H9 (cell line): ENCODE measurements at regions not wholly inside any gene's neighbourhood (a gene's known extent, or its start where the extent isn't known, plus 50 kb on each side); places are given as distances from the start of the nearest gene placed in this dataset.

ENCODE experiments used
- DNase-seq: peaks from one replicate; pipeline ENCODE4 v3.0.0-alpha.2; 2017
- H2AFZ ChIP-seq: one replicate; pipeline ENCODE4 v1.6.1; 2013; ENCODE audit warnings: mild to moderate bottlenecking, low read length, control low read depth, moderate library complexity
- H2AK5ac ChIP-seq: 2 replicates; pipeline ENCODE4 v1.6.1; 2013; ENCODE audit warnings: low read length, control low read depth, mixed read lengths; ENCODE audit not compliant: insufficient read length
- H2BK120ac ChIP-seq: one replicate; pipeline ENCODE4 v1.6.1; 2013; ENCODE audit warnings: low read depth, mild to moderate bottlenecking, low read length, control low read depth, inconsistent platforms; ENCODE audit not compliant: poor library complexity, severe bottlenecking
- H2BK12ac ChIP-seq: 2 replicates; pipeline ENCODE4 v1.6.1; 2013; ENCODE audit warnings: low read length, control low read depth, mixed read lengths, low read depth; ENCODE audit not compliant: insufficient read length
- H2BK15ac ChIP-seq: 2 replicates; pipeline ENCODE4 v1.6.1; 2013; ENCODE audit warnings: low read depth, low read length, control low read depth
- H2BK20ac ChIP-seq: one replicate; pipeline ENCODE4 v1.6.1; 2013; ENCODE audit warnings: low read depth, mild to moderate bottlenecking, low read length, control low read depth, inconsistent platforms; ENCODE audit not compliant: poor library complexity, severe bottlenecking
- H2BK5ac ChIP-seq: 2 replicates; pipeline ENCODE4 v1.6.1; 2013; ENCODE audit warnings: low read length, control low read depth, mixed read lengths; ENCODE audit not compliant: insufficient read length
- H3K14ac ChIP-seq: 2 replicates; pipeline ENCODE4 v1.6.1; 2013; ENCODE audit warnings: low read length, control low read depth; ENCODE audit not compliant: insufficient read depth
- H3K18ac ChIP-seq: 2 replicates; pipeline ENCODE4 v1.6.1; 2013; ENCODE audit warnings: low read depth, mild to moderate bottlenecking, mixed read lengths, low read length, control low read depth; ENCODE audit not compliant: insufficient read length
- H3K23ac ChIP-seq: 2 replicates; pipeline ENCODE4 v1.6.1; 2013; ENCODE audit warnings: low read length, control low read depth, mixed read lengths, low read depth; ENCODE audit not compliant: insufficient read length
- H3K23me2 ChIP-seq: 2 replicates; pipeline ENCODE4 v1.6.1; 2013; ENCODE audit warnings: low read depth, mild to moderate bottlenecking, mixed read lengths, low read length, control low read depth; ENCODE audit not compliant: insufficient read length, poor library complexity, severe bottlenecking
- H3K27ac ChIP-seq: 2 replicates; pipeline ENCODE4 v1.5.1; 2013; ENCODE audit warnings: low read length, control low read depth, mixed read lengths, low read depth; ENCODE audit not compliant: insufficient read length
- H3K27me3 ChIP-seq: 2 replicates; pipeline ENCODE4 v1.6.1; 2013; ENCODE audit warnings: low read length, control low read depth, inconsistent platforms; ENCODE audit not compliant: insufficient read depth
- H3K4ac ChIP-seq: 2 replicates; pipeline ENCODE4 v1.6.1; 2013; ENCODE audit warnings: low read depth, mild to moderate bottlenecking, control low read depth, inconsistent platforms, low read length, moderate library complexity
- H3K4me1 ChIP-seq: 2 replicates; pipeline ENCODE4 v1.6.1; 2013; ENCODE audit warnings: low read length, control low read depth, inconsistent platforms; ENCODE audit not compliant: insufficient read depth
- H3K4me2 ChIP-seq: 2 replicates; pipeline ENCODE4 v1.6.1; 2013; ENCODE audit warnings: low read length, control low read depth, mixed read lengths; ENCODE audit not compliant: insufficient read length, insufficient read depth
- H3K56ac ChIP-seq: 2 replicates; pipeline ENCODE4 v1.6.1; 2013; ENCODE audit warnings: low read depth, mild to moderate bottlenecking, mixed read lengths, low read length, control low read depth; ENCODE audit not compliant: insufficient read length
- H3K79me1 ChIP-seq: 2 replicates; pipeline ENCODE4 v1.6.1; 2013; ENCODE audit warnings: low read depth, mild to moderate bottlenecking, moderate library complexity, low read length, control low read depth, inconsistent platforms; ENCODE audit not compliant: insufficient read depth, poor library complexity, severe bottlenecking
- H3K79me2 ChIP-seq: 2 replicates; pipeline ENCODE4 v1.6.1; 2013; ENCODE audit warnings: low read length, control low read depth, inconsistent platforms; ENCODE audit not compliant: insufficient read depth
- H3K9ac ChIP-seq: 2 replicates; pipeline ENCODE4 v1.6.1; 2013; ENCODE audit warnings: low read length, control low read depth, mixed read lengths; ENCODE audit not compliant: insufficient read length; ENCODE audit errors: extremely low read depth
- H3K9me3 ChIP-seq: one replicate; pipeline ENCODE4 v1.6.1; 2013; ENCODE audit warnings: low read depth, low read length, inconsistent platforms; ENCODE audit not compliant: control insufficient read depth
- H3T11ph ChIP-seq: one replicate; pipeline ENCODE4 v1.6.1; 2013; ENCODE audit warnings: mild to moderate bottlenecking, low read length, control low read depth, inconsistent platforms
- H4K20me1 ChIP-seq: one replicate; pipeline ENCODE4 v1.6.1; 2013; ENCODE audit not compliant: control insufficient read depth, insufficient read length, insufficient read depth
- H4K5ac ChIP-seq: 2 replicates; pipeline ENCODE4 v1.6.1; 2013; ENCODE audit warnings: low read depth, mild to moderate bottlenecking, mixed read lengths, low read length, control low read depth; ENCODE audit not compliant: insufficient read length
- H4K8ac ChIP-seq: replicated peaks from 2 replicates; pipeline ENCODE4 v1.6.1; 2013; ENCODE audit warnings: low read length, control low read depth, mixed read lengths, low read depth; ENCODE audit not compliant: insufficient read length
- H4K91ac ChIP-seq: 2 replicates; pipeline ENCODE4 v1.6.1; 2013; ENCODE audit warnings: low read depth, mild to moderate bottlenecking, moderate library complexity, mixed read lengths, low read length, control low read depth; ENCODE audit not compliant: insufficient read length
- H3K27ac Mint-ChIP-seq, 3 experiments: 2 replicates in 2 of 3; 3 replicates in 1 of 3; pipeline ENCODE4 v1.8.0; 2020 to 2021; ENCODE audit warnings: mixed read lengths in 3 of 3, mild to moderate bottlenecking in 1 of 3, moderate library complexity in 1 of 3
- H3K27me3 Mint-ChIP-seq: 2 replicates; pipeline ENCODE4 v1.8.0; 2021; ENCODE audit warnings: low read depth, mild to moderate bottlenecking, moderate library complexity, mixed read lengths
- H3K36me3 Mint-ChIP-seq, 3 experiments: 2 replicates in 2 of 3; 3 replicates in 1 of 3; pipeline ENCODE4 v1.8.0; 2020 to 2021; ENCODE audit warnings: low read depth in 3 of 3, mixed read lengths in 3 of 3; ENCODE audit not compliant: insufficient read depth in 1 of 3
- H3K4me1 Mint-ChIP-seq, 2 experiments: 2 replicates each; pipeline ENCODE4 v1.8.0; 2020; ENCODE audit warnings: mixed read lengths in 2 of 2
- H3K4me3 Mint-ChIP-seq, 2 experiments: 2 replicates in 1 of 2; 3 replicates in 1 of 2; pipeline ENCODE4 v1.8.0; 2020 to 2021; ENCODE audit warnings: mild to moderate bottlenecking in 2 of 2, mixed read lengths in 2 of 2, moderate library complexity in 1 of 2
- H3K9me3 Mint-ChIP-seq, 2 experiments: 2 replicates in 1 of 2; 3 replicates in 1 of 2; pipeline ENCODE4 v1.8.0; 2020; ENCODE audit warnings: mild to moderate bottlenecking in 2 of 2, mixed read lengths in 2 of 2, moderate library complexity in 1 of 2
- CTCF ChIP-seq: fragments of 200-600 bp; sonication (generic); conservative IDR thresholded peaks from 3 replicates; pipeline ENCODE4 v1.8.0; 2021; ENCODE audit warnings: antibody characterized with exemption, mild to moderate bottlenecking
- WGBS: extraction: QIAGEN DNeasy Blood & Tissue Kit; methylation state at CpG from one replicate; pipeline ENCODE4 v1.1.7; 2013; ENCODE audit warnings: missing lambda C conversion rate, low lambda C conversion rate, mixed read lengths; ENCODE audit not compliant: insufficient read length; ENCODE audit errors: extremely low coverage; 5-methylcytosine and 5-hydroxymethylcytosine counted together

GRCh38 chr20:19966840-19967239 lies 50.3 kb upstream of the NAA20 start:
- no peak for DNase-seq
- Histone ChIP-seq H3K9ac (no peak overlapping the region), H4K20me1 (peaks cover 4% of the 10 kb centered on the region), H4K8ac (no peak overlapping the region), H3K18ac (no peak overlapping the region), H3K4ac (no peak overlapping the region), H2BK12ac (no peak overlapping the region), H3K4me1 (no peaks in the 10 kb centered on the region), H3K79me1 (no peaks in the 10 kb centered on the region), H4K5ac (no peak overlapping the region), H2AK5ac (no peak overlapping the region), H3K23ac (no peak overlapping the region), H3T11ph (no peak overlapping the region), H3K4me2 (no peak overlapping the region), H2AFZ (no peak overlapping the region), H3K23me2 (no peaks in the 10 kb centered on the region), H2BK15ac (no peak overlapping the region), H3K14ac (no peak overlapping the region; the same call in 1 of the 2 replicates), H2BK5ac (no peak overlapping the region), H3K9me3 (no peaks in the 10 kb centered on the region), H3K27me3 (no peaks in the 10 kb centered on the region), H3K27ac (no peak overlapping the region), H2BK120ac (no peak overlapping the region), H4K91ac (no peak overlapping the region), H3K56ac (no peak overlapping the region), H2BK20ac (no peak overlapping the region), H3K79me2 (no peaks in the 10 kb centered on the region)
- WGBS: no CpG with 5 or more reads among the region's 1 CpG
- Mint-ChIP-seq H3K36me3 (no peaks in the 10 kb centered on the region), H3K4me3 (no peak overlapping the region), H3K4me1 (peaks cover 3 to 9% of the 10 kb centered on the region in 2 experiments; a peak in 2 of 4 replicates), H3K9me3 (no peaks in the 10 kb centered on the region), H3K27me3 (no peaks in the 10 kb centered on the region; the same call in 1 of the 2 replicates), H3K27ac (no peak overlapping the region)
- TF ChIP-seq CTCF: no peak
